ENCODE measurements at regions not wholly inside any gene's neighbourhood (a gene's known extent, or its start where the extent isn't known, plus 50 kb on each side); places are given as distances from the start of the nearest gene placed in this dataset.

- no peak overlapping the region for H3K27ac ChIP-seq (ENCODE audit: low read depth, low read length)
- peaks cover 4% of the 10 kb centered on the region for H3K9me3 ChIP-seq (ENCODE audit: low read depth, low read length)
- no peak for DNase-seq (ENCODE audit: insufficient read length, low spot score, missing footprints)
- H2AFZ ChIP-seq (ENCODE audit: low read length), result no peak overlapping the region
- no peak overlapping the region for H3K4me3 ChIP-seq (ENCODE audit: insufficient read depth, low read length)
- TF ChIP-seq CTCF (IDR thresholded peaks at IDR 0.05; ENCODE audit: extremely low read depth, low read depth, low read length), result no peak
- no peak overlapping the region for H3K4me2 ChIP-seq (ENCODE audit: insufficient read depth, low read length)
- no peaks in the 10 kb centered on the region for H3K4me1 ChIP-seq (ENCODE audit: insufficient read depth, low read length)
- no peaks in the 10 kb centered on the region for H3K36me3 ChIP-seq (ENCODE audit: insufficient read depth, low read length)
- no peaks in the 10 kb centered on the region for H4K20me1 ChIP-seq (ENCODE audit: insufficient read depth, low read length)
- H3K79me2 ChIP-seq (ENCODE audit: insufficient read depth, low read length), result no peaks in the 10 kb centered on the region
- no peaks in the 10 kb centered on the region for H3K27me3 ChIP-seq (ENCODE audit: insufficient read depth, low read length)
These were observed 716.1 kb downstream of the NSUN3 start for GRCh38 chr3:94778814-94779494.

DNA sequence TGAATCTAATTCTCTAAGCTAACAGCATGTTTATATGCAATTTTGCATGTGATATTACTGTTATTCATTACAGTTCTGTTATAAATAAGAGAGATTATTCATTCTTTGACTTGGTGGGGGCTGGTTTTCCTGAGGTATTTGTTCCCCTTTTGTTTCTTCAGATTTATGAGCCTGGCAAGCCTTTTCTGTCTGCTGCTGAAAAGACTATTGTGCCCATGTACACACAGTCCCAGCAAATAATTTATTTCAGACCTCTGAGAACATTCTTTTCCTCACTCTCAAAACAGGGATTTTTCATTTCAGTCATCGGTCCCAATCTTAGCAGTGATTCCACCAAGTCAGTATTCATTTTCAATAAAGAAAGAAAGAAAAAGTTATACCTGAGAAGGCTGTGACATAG, 716.8 kb downstream of the NSUN3 start:
- no peaks in the 10 kb centered on the region for H3K79me2 ChIP-seq (ENCODE audit: insufficient read depth, low read length)
- H3K27me3 ChIP-seq (ENCODE audit: insufficient read depth, low read length), result no peaks in the 10 kb centered on the region
- DNase-seq (ENCODE audit: insufficient read length, low spot score, missing footprints), result peak; percentile 48
- no peaks in the 10 kb centered on the region for H3K36me3 ChIP-seq (ENCODE audit: insufficient read depth, low read length)
- H4K20me1 ChIP-seq (ENCODE audit: insufficient read depth, low read length), result no peaks in the 10 kb centered on the region
- TF ChIP-seq CTCF (IDR thresholded peaks at IDR 0.05; ENCODE audit: extremely low read depth, low read depth, low read length), result no peak
- H3K4me3 ChIP-seq (ENCODE audit: insufficient read depth, low read length), result no peak overlapping the region
- H3K9me3 ChIP-seq (ENCODE audit: low read depth, low read length), result peaks cover 4% of the 10 kb centered on the region
- H3K4me1 ChIP-seq (ENCODE audit: insufficient read depth, low read length), result no peaks in the 10 kb centered on the region
- no peak overlapping the region for H2AFZ ChIP-seq (ENCODE audit: low read length)
- H3K27ac ChIP-seq (ENCODE audit: low read depth, low read length), result no peak overlapping the region
- no peak overlapping the region for H3K4me2 ChIP-seq (ENCODE audit: insufficient read depth, low read length)

GRCh38 chr3:94784274-94784673, 721.4 kb downstream of the NSUN3 start:
- H3K9me3 ChIP-seq (ENCODE audit: low read depth, low read length), result peaks cover 4% of the 10 kb centered on the region
- H3K27ac ChIP-seq (ENCODE audit: low read depth, low read length), result no peak overlapping the region
- no peak for TF ChIP-seq CTCF (IDR thresholded peaks at IDR 0.05; ENCODE audit: extremely low read depth, low read depth, low read length)
- no peaks in the 10 kb centered on the region for H3K36me3 ChIP-seq (ENCODE audit: insufficient read depth, low read length)
- no peak overlapping the region for H2AFZ ChIP-seq (ENCODE audit: low read length)
- H3K4me2 ChIP-seq (ENCODE audit: insufficient read depth, low read length), result no peak overlapping the region
- H3K4me1 ChIP-seq (ENCODE audit: insufficient read depth, low read length), result no peaks in the 10 kb centered on the region
- H3K79me2 ChIP-seq (ENCODE audit: insufficient read depth, low read length), result no peaks in the 10 kb centered on the region
- DNase-seq (ENCODE audit: insufficient read length, low spot score, missing footprints), result no peak
- no peak overlapping the region for H3K4me3 ChIP-seq (ENCODE audit: insufficient read depth, low read length)
- H4K20me1 ChIP-seq (ENCODE audit: insufficient read depth, low read length), result no peaks in the 10 kb centered on the region
- H3K27me3 ChIP-seq (ENCODE audit: insufficient read depth, low read length), result no peaks in the 10 kb centered on the region

GRCh38 chr3:94787066-94787465, 724.2 kb downstream of the NSUN3 start:
- Histone ChIP-seq H3K27me3 (ENCODE audit: insufficient read depth, low read length) (no peaks in the 10 kb centered on the region), H3K79me2 (ENCODE audit: insufficient read depth, low read length) (no peaks in the 10 kb centered on the region), H3K4me3 (ENCODE audit: insufficient read depth, low read length) (no peak overlapping the region), H3K27ac (ENCODE audit: low read depth, low read length) (no peak overlapping the region), H4K20me1 (ENCODE audit: insufficient read depth, low read length) (no peaks in the 10 kb centered on the region), H3K36me3 (ENCODE audit: insufficient read depth, low read length) (no peaks in the 10 kb centered on the region), H2AFZ (ENCODE audit: low read length) (no peak overlapping the region), H3K9me3 (ENCODE audit: low read depth, low read length) (peaks cover 4% of the 10 kb centered on the region), H3K4me2 (ENCODE audit: insufficient read depth, low read length) (no peak overlapping the region), H3K4me1 (ENCODE audit: insufficient read depth, low read length) (no peaks in the 10 kb centered on the region)
- no peak for DNase-seq (ENCODE audit: insufficient read length, low spot score, missing footprints)
- TF ChIP-seq CTCF (IDR thresholded peaks at IDR 0.05; ENCODE audit: extremely low read depth, low read depth, low read length), result no peak

All from osteoblast (primary cell).